Retinal pigment epithelial cell (primary cell): ENCODE measurements at regions not wholly inside any gene's neighbourhood (a gene's known extent, or its start where the extent isn't known, plus 50 kb on each side); places are given as distances from the start of the nearest gene placed in this dataset.

Experiments used
- DNase-seq: peaks from one replicate; pipeline ENCODE4 v3.0.0-alpha.2; 2010; ENCODE audit warnings: low read depth
- H3K4me3 ChIP-seq: 2 replicates; pipeline ENCODE4 v1.5.1; 2011; ENCODE audit warnings: mild to moderate bottlenecking, low read length, control low read depth, moderate library complexity
- CTCF ChIP-seq: conservative IDR thresholded peaks from 2 replicates; pipeline ENCODE4 v1.5.1; 2011; ENCODE audit warnings: low read depth, low read length, control low read depth, inconsistent platforms

- no peak for TF ChIP-seq CTCF
- DNase-seq: no peak
Observed at GRCh38 chr16:76197900-76198299, 79.3 kb upstream of the CNTNAP4 start.

GRCh38 chr16:76199681-76200220, 77.5 kb upstream of the CNTNAP4 start:
- TF ChIP-seq CTCF: no peak
- H3K4me3 ChIP-seq: no peak overlapping the region

More at GRCh38 chr16:76197900-76198299, 79.3 kb upstream of the CNTNAP4 start:
- H3K4me3 ChIP-seq: no peak overlapping the region

DNA sequence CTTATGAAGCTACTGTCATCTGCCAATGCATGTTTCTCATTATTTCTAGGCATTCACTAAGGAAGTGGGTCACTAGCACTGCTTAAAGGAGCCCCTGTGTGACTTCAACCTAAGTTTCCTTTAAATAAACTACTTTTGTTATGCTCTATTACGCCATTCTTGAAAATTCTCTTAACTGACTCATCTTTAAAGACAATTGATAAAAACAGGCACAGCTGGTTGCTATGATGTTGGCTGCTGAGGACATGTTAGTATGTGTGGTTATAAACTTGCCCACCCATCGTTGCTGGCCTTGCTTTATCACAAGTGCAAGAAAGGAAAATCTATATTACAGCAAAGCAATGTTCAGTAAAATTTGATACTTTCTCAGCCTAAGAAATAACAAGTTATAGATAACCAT, 75.8 kb upstream of the CNTNAP4 start:
- TF ChIP-seq CTCF: no peak

More at GRCh38 chr16:76199681-76200220, 77.5 kb upstream of the CNTNAP4 start:
- no peak for DNase-seq

DNA sequence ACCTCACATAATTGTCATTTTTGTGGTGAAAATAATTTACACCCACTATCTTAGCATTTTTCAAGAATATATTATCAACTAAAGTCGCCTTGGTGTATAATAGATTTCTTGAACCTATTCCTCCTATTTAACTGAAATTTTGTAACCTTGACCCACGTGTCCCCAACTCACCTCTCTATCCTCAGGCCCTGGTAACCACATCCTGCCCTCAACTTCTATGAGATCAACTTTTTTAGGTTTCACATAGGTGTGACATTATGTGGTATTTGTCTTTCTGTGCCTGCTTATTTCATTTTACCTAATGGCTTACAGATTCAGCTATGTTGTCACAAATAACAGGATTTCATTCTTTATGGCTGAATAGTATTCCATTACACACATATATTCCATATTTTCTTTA, 73.0 kb upstream of the CNTNAP4 start:
- DNase-seq: no peak
- H3K4me3 ChIP-seq: no peak overlapping the region
- no peak for TF ChIP-seq CTCF

More for the DNA sequence above, 75.8 kb upstream of the CNTNAP4 start:
- no peak overlapping the region for H3K4me3 ChIP-seq
- no peak for DNase-seq

DNA sequence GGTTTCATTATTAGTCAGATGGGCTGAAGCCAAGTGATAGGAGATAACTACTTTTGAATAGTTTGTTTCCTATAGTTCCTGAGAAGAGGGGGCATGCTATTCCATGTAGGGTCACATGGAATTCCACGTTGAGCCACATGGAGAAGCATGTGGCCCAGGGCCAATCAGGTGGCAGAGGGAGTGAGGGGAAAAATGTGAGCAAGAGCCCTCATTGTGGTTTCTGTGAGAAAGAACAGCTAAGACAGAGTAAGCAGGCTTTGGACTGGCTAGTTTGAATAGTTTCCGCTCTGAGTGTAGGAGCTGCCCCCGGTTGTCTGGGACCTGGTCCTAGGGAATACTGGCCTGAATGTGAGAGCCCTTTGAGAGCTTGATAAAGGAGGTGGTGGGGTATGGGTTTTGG, 69.9 kb upstream of the CNTNAP4 start:
- H3K4me3 ChIP-seq: no peak overlapping the region
- TF ChIP-seq CTCF: no peak
- no peak for DNase-seq

GRCh38 chr16:76210157-76210556, 67.0 kb upstream of the CNTNAP4 start:
- H3K4me3 ChIP-seq: no peak overlapping the region
- no peak for DNase-seq
- no peak for TF ChIP-seq CTCF

- no peak overlapping the region for H3K4me3 ChIP-seq
- TF ChIP-seq CTCF: no peak
- no peak for DNase-seq
Observed at GRCh38 chr16:76213860-76214259, 63.3 kb upstream of the CNTNAP4 start.
